ENCODE measurements at regions not wholly inside any gene's neighbourhood (a gene's known extent, or its start where the extent isn't known, plus 50 kb on each side); places are given as distances from the start of the nearest gene placed in this dataset.

DNA sequence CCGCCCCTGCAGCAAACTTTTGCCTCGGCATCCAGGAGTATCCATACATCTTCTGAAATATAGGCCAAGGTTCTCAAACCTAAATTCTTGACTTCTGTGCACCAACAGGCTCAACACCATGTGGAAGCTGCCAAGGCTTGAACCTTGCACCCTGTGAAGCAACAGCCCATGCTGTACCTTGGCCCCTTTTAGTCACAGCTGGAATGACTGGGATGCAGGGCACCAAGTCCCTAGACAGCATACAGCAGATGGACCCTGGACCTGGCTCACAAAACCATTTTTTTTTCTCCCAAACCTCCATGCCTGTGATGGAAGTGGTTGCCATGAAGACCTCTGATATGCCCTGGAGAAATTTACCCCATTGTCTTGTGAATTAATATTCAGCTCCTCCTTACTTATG, 233.8 kb upstream of the KCND2 start:
- TF ChIP-seq, protein P1, sequence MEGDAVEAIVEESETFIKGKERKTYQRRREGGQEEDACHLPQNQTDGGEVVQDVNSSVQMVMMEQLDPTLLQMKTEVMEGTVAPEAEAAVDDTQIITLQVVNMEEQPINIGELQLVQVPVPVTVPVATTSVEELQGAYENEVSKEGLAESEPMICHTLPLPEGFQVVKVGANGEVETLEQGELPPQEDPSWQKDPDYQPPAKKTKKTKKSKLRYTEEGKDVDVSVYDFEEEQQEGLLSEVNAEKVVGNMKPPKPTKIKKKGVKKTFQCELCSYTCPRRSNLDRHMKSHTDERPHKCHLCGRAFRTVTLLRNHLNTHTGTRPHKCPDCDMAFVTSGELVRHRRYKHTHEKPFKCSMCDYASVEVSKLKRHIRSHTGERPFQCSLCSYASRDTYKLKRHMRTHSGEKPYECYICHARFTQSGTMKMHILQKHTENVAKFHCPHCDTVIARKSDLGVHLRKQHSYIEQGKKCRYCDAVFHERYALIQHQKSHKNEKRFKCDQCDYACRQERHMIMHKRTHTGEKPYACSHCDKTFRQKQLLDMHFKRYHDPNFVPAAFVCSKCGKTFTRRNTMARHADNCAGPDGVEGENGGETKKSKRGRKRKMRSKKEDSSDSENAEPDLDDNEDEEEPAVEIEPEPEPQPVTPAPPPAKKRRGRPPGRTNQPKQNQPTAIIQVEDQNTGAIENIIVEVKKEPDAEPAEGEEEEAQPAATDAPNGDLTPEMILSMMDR (IDR thresholded peaks at IDR 0.05; ENCODE audit: borderline replicate concordance), result no peak
- no peaks in the 10 kb centered on the region for H3K27me3 ChIP-seq (ENCODE audit: low read depth)
- intact Hi-C loops (cut with micrococcal nuclease), result no loop called here
- peaks cover 13% of the 10 kb centered on the region for H3K9me3 ChIP-seq (replicated peaks)
- H3K4me1 ChIP-seq, result no peaks in the 10 kb centered on the region
- DNase-seq, result no peak
- H3K27ac ChIP-seq (replicated peaks), result no peak overlapping the region
- no peaks in the 10 kb centered on the region for H3K36me3 ChIP-seq
- H3K4me3 ChIP-seq, result no peak overlapping the region

DNA sequence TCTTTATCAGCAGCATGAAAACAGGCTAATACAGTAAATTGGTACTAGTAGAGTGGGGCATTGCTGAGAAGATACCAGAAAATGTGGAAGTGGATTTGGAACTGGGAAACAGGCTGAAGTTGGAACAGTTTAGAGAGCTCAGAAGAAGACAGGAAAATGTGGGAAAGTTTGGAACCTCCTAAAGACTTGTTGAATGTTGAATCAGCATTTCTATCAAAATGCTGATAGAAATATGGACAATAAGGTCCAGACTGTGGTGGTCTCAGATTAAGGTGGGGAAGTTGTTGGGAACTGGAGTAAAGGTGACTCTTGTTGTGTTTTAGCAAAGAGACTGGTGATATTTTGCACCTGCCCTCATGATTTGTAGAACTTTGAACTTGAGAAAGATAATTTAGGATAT, 231.2 kb upstream of the KCND2 start:
- peaks cover 13% of the 10 kb centered on the region for H3K9me3 ChIP-seq (replicated peaks)
- intact Hi-C loops (cut with micrococcal nuclease), result no loop called here
- H3K27me3 ChIP-seq (ENCODE audit: low read depth), result no peaks in the 10 kb centered on the region
- H3K4me1 ChIP-seq, result no peaks in the 10 kb centered on the region
- H3K36me3 ChIP-seq, result no peaks in the 10 kb centered on the region
- no peak overlapping the region for H3K27ac ChIP-seq (replicated peaks)
- TF ChIP-seq, protein P1 (IDR thresholded peaks at IDR 0.05; ENCODE audit: borderline replicate concordance), result no peak
- DNase-seq, result no peak
- H3K4me3 ChIP-seq, result no peak overlapping the region

DNA sequence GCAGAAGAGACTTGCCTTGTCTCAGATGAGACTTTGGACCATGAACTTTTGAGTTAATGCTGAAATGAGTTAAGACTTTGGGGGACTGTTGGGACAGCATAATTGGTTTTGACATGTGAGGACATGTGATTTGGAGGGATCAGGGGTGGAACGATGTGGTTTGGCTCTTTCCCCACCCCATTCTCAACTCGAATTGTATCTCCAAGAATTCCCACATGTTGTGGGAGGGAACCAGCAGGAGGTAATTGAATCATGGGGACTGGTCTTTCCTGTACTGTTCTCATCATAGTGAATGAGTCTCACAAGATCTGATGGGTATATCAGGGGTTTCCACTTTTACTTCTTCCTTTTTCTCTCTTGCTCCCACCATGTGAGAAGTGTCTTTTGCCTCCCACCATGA, 229.7 kb upstream of the KCND2 start:
- Histone ChIP-seq H3K9me3 (replicated peaks) (peaks cover 13% of the 10 kb centered on the region), H3K36me3 (no peaks in the 10 kb centered on the region), H3K4me1 (no peaks in the 10 kb centered on the region), H3K4me3 (no peak overlapping the region), H3K27ac (replicated peaks) (no peak overlapping the region), H3K27me3 (ENCODE audit: low read depth) (no peaks in the 10 kb centered on the region)
- TF ChIP-seq, protein P1 (IDR thresholded peaks at IDR 0.05; ENCODE audit: borderline replicate concordance), result no peak
- no peak for DNase-seq
- intact Hi-C loops (cut with micrococcal nuclease), result no loop called here

- Histone ChIP-seq H3K4me3 (no peak overlapping the region), H3K9me3 (replicated peaks) (no peaks in the 10 kb centered on the region), H3K4me1 (no peaks in the 10 kb centered on the region), H3K36me3 (no peaks in the 10 kb centered on the region), H3K27me3 (ENCODE audit: low read depth) (no peaks in the 10 kb centered on the region), H3K27ac (replicated peaks) (peak overlapping the region; percentile 50)
- peak; percentile 22 for DNase-seq
- intact Hi-C loops (cut with micrococcal nuclease), result no loop called here
- TF ChIP-seq, protein P1 (IDR thresholded peaks at IDR 0.05; ENCODE audit: borderline replicate concordance), result no peak
Measured at GRCh38 chr7:120052884-120053382, 220.0 kb upstream of the KCND2 start.

GRCh38 chr7:120053390-120053961, 219.5 kb upstream of the KCND2 start:
- TF ChIP-seq, protein P1 (IDR thresholded peaks at IDR 0.05; ENCODE audit: borderline replicate concordance), result no peak
- Histone ChIP-seq H3K9me3 (replicated peaks) (no peaks in the 10 kb centered on the region), H3K4me3 (no peak overlapping the region), H3K27ac (replicated peaks) (peak overlapping the region; percentile 50), H3K36me3 (no peaks in the 10 kb centered on the region), H3K27me3 (ENCODE audit: low read depth) (no peaks in the 10 kb centered on the region), H3K4me1 (no peaks in the 10 kb centered on the region)
- no peak for DNase-seq
- intact Hi-C loops (cut with micrococcal nuclease), result no loop called here
